OCI-LY3 (cell line): ENCODE measurements at regions not wholly inside any gene's neighbourhood (a gene's known extent, or its start where the extent isn't known, plus 50 kb on each side); places are given as distances from the start of the nearest gene placed in this dataset.
"Not testable (repeated sequence)": the region's sequence is repeated elsewhere in the genome, so short reads cannot be mapped to it uniquely, and the experiment has no call there.

ENCODE experiments used
- H2AFZ ChIP-seq: fragments of 200-600, 300-600 bp; shearing (Covaris generic); 2 replicates; pipeline ENCODE4 v1.6.0; 2014; ENCODE audit warnings: antibody characterized with exemption, low read depth, low read length
- H3K27ac ChIP-seq: fragments of 200-600, 300-600 bp; sonication (generic); 2 replicates; pipeline ENCODE4 v1.5.1; 2014; ENCODE audit warnings: mild to moderate bottlenecking, low read length, moderate library complexity, mixed read lengths
- H3K27me3 ChIP-seq: fragments of 200-600, 300-600 bp; sonication (generic); 2 replicates; pipeline ENCODE4 v1.6.1; 2014; ENCODE audit warnings: low read depth, low read length, mixed read lengths
- H3K36me3 ChIP-seq: fragments of 200-600, 300-600 bp; sonication (generic); replicated peaks from 2 replicates; pipeline ENCODE3; 2014; ENCODE audit warnings: low read depth, low read length, mixed read lengths
- H3K4me1 ChIP-seq: fragments of 300-600, 200-600 bp; sonication (generic); 2 replicates; pipeline ENCODE4 v1.6.1; 2014; ENCODE audit warnings: low read length, mixed read lengths
- H3K4me2 ChIP-seq: fragments of 200-600, 300-600 bp; sonication (generic); 2 replicates; pipeline ENCODE4 v1.6.1; 2014; ENCODE audit warnings: low read length, mixed read lengths
- H3K4me3 ChIP-seq: fragments of 300-600, 200-600 bp; sonication (generic); 2 replicates; pipeline ENCODE4 v1.5.1; 2014; ENCODE audit warnings: antibody characterized with exemption, mild to moderate bottlenecking, low read length, moderate library complexity
- H3K79me2 ChIP-seq: fragments of 300-600, 200-600 bp; shearing (Covaris generic); 2 replicates; pipeline ENCODE4 v1.6.1; 2014; ENCODE audit warnings: mild to moderate bottlenecking, low read length, mixed read lengths
- H3K9ac ChIP-seq: fragments of 300-600, 200-600 bp; shearing (Covaris generic); 2 replicates; pipeline ENCODE4 v1.6.0; 2014; ENCODE audit warnings: mild to moderate bottlenecking, low read length, moderate library complexity
- H3K9me3 ChIP-seq: fragments of 200-600, 300-600 bp; shearing (Covaris generic); 2 replicates; pipeline ENCODE4 v1.6.1; 2014; ENCODE audit warnings: low read length, mixed read lengths; ENCODE audit not compliant: insufficient read depth
- H4K20me1 ChIP-seq: fragments of 200-600, 300-600 bp; sonication (generic); 2 replicates; pipeline ENCODE4 v1.6.1; 2016; ENCODE audit warnings: low read length, mixed read lengths; ENCODE audit not compliant: insufficient read depth
- CTCF ChIP-seq: fragments of 200-600, 300-600 bp; sonication (generic); IDR thresholded peaks from 2 replicates; pipeline ENCODE4 v1.5.1; 2014; ENCODE audit warnings: antibody characterized with exemption, low read length, low read depth
- EZH2phosphoT487 ChIP-seq: fragments of 200-600 bp; shearing (Covaris generic); IDR thresholded peaks from 2 replicates; pipeline ENCODE4 v1.6.1; 2018; ENCODE audit warnings: antibody characterized with exemption, mixed run types, low read depth

- no peaks in the 10 kb centered on the region for H3K4me1 ChIP-seq
- no peak overlapping the region for H2AFZ ChIP-seq
- no peaks in the 10 kb centered on the region for H3K27me3 ChIP-seq
- TF ChIP-seq CTCF (no peak), EZH2phosphoT487 (no peak)
- no peaks in the 10 kb centered on the region for H4K20me1 ChIP-seq
- peaks cover 3% of the 10 kb centered on the region; the same call in 1 of the 2 replicates for H3K9me3 ChIP-seq
- H3K9ac ChIP-seq = no peak overlapping the region
- H3K27ac ChIP-seq = no peak overlapping the region
- H3K79me2 ChIP-seq = no peaks in the 10 kb centered on the region
- H3K36me3 ChIP-seq = no peaks in the 10 kb centered on the region
- H3K4me3 ChIP-seq = no peak overlapping the region
- H3K4me2 ChIP-seq = no peak overlapping the region
These were observed 1059.2 kb upstream of the LRRTM1 start for GRCh38 chr2:81363800-81364199.

GRCh38 chr2:81362468-81362867 lies 1057.9 kb upstream of the LRRTM1 start:
- not testable (repeated sequence) for H3K79me2 ChIP-seq, H3K9me3 ChIP-seq, H3K4me3 ChIP-seq, H2AFZ ChIP-seq, H3K4me2 ChIP-seq, H3K4me1 ChIP-seq, H3K27me3 ChIP-seq, H3K27ac ChIP-seq, H4K20me1 ChIP-seq, H3K36me3 ChIP-seq, H3K9ac ChIP-seq

- no peak overlapping the region for H3K27ac ChIP-seq
- TF ChIP-seq CTCF (no peak), EZH2phosphoT487 (no peak)
These were observed 1050.9 kb upstream of the LRRTM1 start for GRCh38 chr2:81355436-81355835.

GRCh38 chr2:81334046-81334445 lies 1029.5 kb upstream of the LRRTM1 start:
- Histone ChIP-seq H3K4me1 (no peaks in the 10 kb centered on the region), H3K9me3 (no peaks in the 10 kb centered on the region), H3K4me3 (no peak overlapping the region), H3K27me3 (no peaks in the 10 kb centered on the region), H3K4me2 (no peak overlapping the region), H3K79me2 (no peaks in the 10 kb centered on the region), H3K27ac (no peak overlapping the region), H2AFZ (no peak overlapping the region; the same call in 1 of the 2 replicates), H4K20me1 (no peaks in the 10 kb centered on the region), H3K36me3 (no peaks in the 10 kb centered on the region), H3K9ac (no peak overlapping the region)
- TF ChIP-seq CTCF (no peak), EZH2phosphoT487 (no peak)

More at GRCh38 chr2:81355436-81355835, 1050.9 kb upstream of the LRRTM1 start:
- H3K4me3 ChIP-seq = no peak overlapping the region
- no peaks in the 10 kb centered on the region for H3K36me3 ChIP-seq
- H2AFZ ChIP-seq = no peak overlapping the region
- H3K4me2 ChIP-seq = no peak overlapping the region
- H3K79me2 ChIP-seq = no peaks in the 10 kb centered on the region
- H3K9me3 ChIP-seq = no peaks in the 10 kb centered on the region
- H3K9ac ChIP-seq = no peak overlapping the region
- H4K20me1 ChIP-seq = no peaks in the 10 kb centered on the region
- H3K4me1 ChIP-seq = no peaks in the 10 kb centered on the region
- no peaks in the 10 kb centered on the region for H3K27me3 ChIP-seq

- Histone ChIP-seq H3K9me3 (no peaks in the 10 kb centered on the region), H3K4me3 (no peak overlapping the region), H2AFZ (no peak overlapping the region), H3K9ac (no peak overlapping the region), H3K36me3 (no peaks in the 10 kb centered on the region), H3K27ac (no peak overlapping the region), H4K20me1 (no peaks in the 10 kb centered on the region), H3K4me1 (0 out of 2 replicates have a peak, but pooled peaks cover 4% of the 10 kb centered on the region), H3K4me2 (no peak overlapping the region), H3K79me2 (no peaks in the 10 kb centered on the region), H3K27me3 (no peaks in the 10 kb centered on the region)
- TF ChIP-seq EZH2phosphoT487 = no peak
- TF ChIP-seq CTCF = no peak
These were observed 1024.4 kb upstream of the LRRTM1 start for GRCh38 chr2:81328968-81329367.
